CD14-positive monocyte (primary cell): ENCODE measurements at regions not wholly inside any gene's neighbourhood (a gene's known extent, or its start where the extent isn't known, plus 50 kb on each side); places are given as distances from the start of the nearest gene placed in this dataset.

Source experiments
- DNase-seq, 3 donors: peaks; one replicate each; pipeline ENCODE4 v3.0.0-alpha.2; 2011 to 2022
- H2AFZ ChIP-seq: 2 replicates; pipeline ENCODE4 v1.6.0; 2012; ENCODE audit warnings: mild to moderate bottlenecking, low read depth, low read length, inconsistent platforms; ENCODE audit not compliant: insufficient read depth, poor library complexity, severe bottlenecking
- H3K27ac ChIP-seq, 2 donors: 1 replicate in 1 of 2; 2 replicates in 1 of 2; pipeline ENCODE4 v1.5.1; 2012 to 2013; ENCODE audit warnings: low read length in 2 of 2, control low read depth in 1 of 2, inconsistent platforms in 1 of 2, low read depth in 1 of 2, mild to moderate bottlenecking in 1 of 2
- H3K27me3 ChIP-seq, 2 donors: one replicate each; pipeline versions ENCODE4 v1.6.0 to v1.6.1; 2011 to 2013; ENCODE audit warnings: low read length in 2 of 2; ENCODE audit not compliant: control insufficient read depth in 2 of 2, insufficient read depth in 2 of 2
- H3K36me3 ChIP-seq, 2 donors: replicated peaks in 1 of 2; 1 replicate in 1 of 2; 2 replicates in 1 of 2; pipeline versions ENCODE4 v1.5.1 to v1.6.1; 2012 to 2013; ENCODE audit warnings: low read length in 2 of 2, control low read depth in 1 of 2, inconsistent platforms in 1 of 2, mild to moderate bottlenecking in 1 of 2; ENCODE audit not compliant: insufficient read depth in 2 of 2, control insufficient read depth in 1 of 2
- H3K4me1 ChIP-seq, 2 donors: 1 replicate in 1 of 2; 2 replicates in 1 of 2; pipeline versions ENCODE4 v1.5.1 to v1.6.1; 2012 to 2013; ENCODE audit warnings: low read length in 2 of 2, control low read depth in 1 of 2, inconsistent platforms in 1 of 2, mild to moderate bottlenecking in 1 of 2, moderate library complexity in 1 of 2; ENCODE audit not compliant: insufficient read depth in 2 of 2, control insufficient read depth in 1 of 2
- H3K4me2 ChIP-seq: replicated peaks from 2 replicates; pipeline ENCODE3; 2012; ENCODE audit warnings: low read length, moderate library complexity, mild to moderate bottlenecking; ENCODE audit not compliant: poor library complexity, severe bottlenecking; ENCODE audit errors: extremely low read depth
- H3K4me3 ChIP-seq, 3 experiments: fragments of 200-600 bp in 1 of 3; sonication (generic) in 1 of 3; replicated peaks in 1 of 3; 1 replicate in 2 of 3; 2 replicates in 1 of 3; pipeline ENCODE4 v1.5.1; 2011 to 2013; ENCODE audit warnings: low read length in 3 of 3, mild to moderate bottlenecking in 3 of 3, control low read depth in 2 of 3, low read depth in 2 of 3, inconsistent platforms in 1 of 3, moderate library complexity in 1 of 3
- H3K79me2 ChIP-seq: 2 replicates; pipeline ENCODE4 v1.6.0; 2012; ENCODE audit warnings: mild to moderate bottlenecking, control low read depth, inconsistent platforms, low read length, moderate library complexity; ENCODE audit not compliant: insufficient read depth
- H3K9ac ChIP-seq: 2 replicates; pipeline ENCODE4 v1.6.0; 2017; ENCODE audit warnings: low read length, mild to moderate bottlenecking; ENCODE audit not compliant: insufficient read depth, poor library complexity, severe bottlenecking
- H3K9me3 ChIP-seq, 2 donors: replicated peaks in 1 of 2; 1 replicate in 1 of 2; 2 replicates in 1 of 2; pipeline versions ENCODE4 v1.5.1 to v1.6.1; 2012 to 2013; ENCODE audit warnings: low read length in 2 of 2, control low read depth in 1 of 2; ENCODE audit not compliant: control insufficient read depth in 1 of 2, insufficient read depth in 1 of 2
- H4K20me1 ChIP-seq: 2 replicates; pipeline ENCODE4 v1.6.0; 2012; ENCODE audit warnings: mild to moderate bottlenecking, low read length, control low read depth, moderate library complexity; ENCODE audit not compliant: insufficient read depth
- H3K27ac Mint-ChIP-seq, 7 donors: one replicate each; pipeline ENCODE4 v1.8.0; 2020; ENCODE audit warnings: mild to moderate bottlenecking in 7 of 7, mixed read lengths in 7 of 7, moderate library complexity in 6 of 7, inconsistent platforms in 2 of 7
- H3K27me3 Mint-ChIP-seq, 3 donors: one replicate each; pipeline ENCODE4 v1.8.0; 2021 to 2022; ENCODE audit warnings: low read depth in 3 of 3, mild to moderate bottlenecking in 3 of 3, mixed read lengths in 3 of 3, moderate library complexity in 3 of 3, inconsistent platforms in 1 of 3
- H3K36me3 Mint-ChIP-seq, 2 donors: one replicate each; pipeline ENCODE4 v1.8.0; 2020; ENCODE audit warnings: mixed read lengths in 2 of 2, inconsistent platforms in 1 of 2, mild to moderate bottlenecking in 1 of 2
- H3K4me1 Mint-ChIP-seq: one replicate; pipeline ENCODE4 v1.8.0; 2020; ENCODE audit warnings: mild to moderate bottlenecking, mixed read lengths
- H3K4me3 Mint-ChIP-seq, 2 donors: one replicate each; pipeline ENCODE4 v1.8.0; 2020; ENCODE audit warnings: mild to moderate bottlenecking in 2 of 2, mixed read lengths in 2 of 2, moderate library complexity in 1 of 2
- H3K9me3 Mint-ChIP-seq, 7 donors: one replicate each; pipeline ENCODE4 v1.8.0; 2020 to 2022; ENCODE audit warnings: mixed read lengths in 7 of 7, mild to moderate bottlenecking in 6 of 7, moderate library complexity in 6 of 7, inconsistent platforms in 2 of 7
- WGBS: methylation state at CpG from one replicate; pipeline ENCODE4 v1.1.5; 2013; ENCODE audit warnings: missing lambda C conversion rate; ENCODE audit not compliant: insufficient coverage; 5-methylcytosine and 5-hydroxymethylcytosine counted together
- intact Hi-C, 2 donors: fragments of 100-400 bp; cut with micrococcal nuclease; formaldehyde crosslinking; loops; one replicate each; pipeline versions ENCODE4 v1.15.0 to v1.15.1; 2023
- TF ChIP-seq, protein P1 (sequence below): fragments of 200-600 bp; IDR thresholded peaks from one replicate; pipeline ENCODE4 v1.8.0; 2022; ENCODE audit warnings: antibody characterized with exemption, mild to moderate bottlenecking

DNA sequence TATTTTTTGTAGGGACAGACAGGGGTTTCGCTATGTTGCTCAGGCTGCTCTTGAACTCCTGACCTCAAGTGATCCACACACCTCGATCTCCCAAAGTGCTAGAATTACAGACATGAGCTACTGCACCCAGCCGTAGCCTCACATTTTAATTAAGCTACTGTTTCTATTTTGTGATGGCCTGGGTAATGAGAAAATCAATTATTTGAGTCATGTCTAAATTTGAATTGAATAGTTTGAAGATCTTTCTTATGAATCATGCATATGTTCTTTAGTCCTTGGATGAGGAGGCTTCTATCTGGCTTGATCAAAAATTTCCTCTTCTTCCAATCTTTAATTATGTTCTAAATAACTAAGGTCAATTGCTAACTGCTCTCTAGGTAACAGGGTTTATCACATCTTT, 175.0 kb downstream of the REEP3 start:
- intact Hi-C loops = no loop called here
- Histone ChIP-seq H4K20me1 (no peaks in the 10 kb centered on the region), H3K9me3 (no peaks in the 10 kb centered on the region), H3K36me3 (no peaks in the 10 kb centered on the region), H3K4me2 (no peak overlapping the region), H2AFZ (no peak overlapping the region), H3K27ac (no peak overlapping the region), H3K9ac (no peak overlapping the region), H3K27me3 (no peaks in the 10 kb centered on the region), H3K4me1 (peaks cover 40 to 44% of the 10 kb centered on the region in 2 donors), H3K79me2 (no peaks in the 10 kb centered on the region), H3K4me3 (no peak overlapping the region)
- TF ChIP-seq, protein P1, sequence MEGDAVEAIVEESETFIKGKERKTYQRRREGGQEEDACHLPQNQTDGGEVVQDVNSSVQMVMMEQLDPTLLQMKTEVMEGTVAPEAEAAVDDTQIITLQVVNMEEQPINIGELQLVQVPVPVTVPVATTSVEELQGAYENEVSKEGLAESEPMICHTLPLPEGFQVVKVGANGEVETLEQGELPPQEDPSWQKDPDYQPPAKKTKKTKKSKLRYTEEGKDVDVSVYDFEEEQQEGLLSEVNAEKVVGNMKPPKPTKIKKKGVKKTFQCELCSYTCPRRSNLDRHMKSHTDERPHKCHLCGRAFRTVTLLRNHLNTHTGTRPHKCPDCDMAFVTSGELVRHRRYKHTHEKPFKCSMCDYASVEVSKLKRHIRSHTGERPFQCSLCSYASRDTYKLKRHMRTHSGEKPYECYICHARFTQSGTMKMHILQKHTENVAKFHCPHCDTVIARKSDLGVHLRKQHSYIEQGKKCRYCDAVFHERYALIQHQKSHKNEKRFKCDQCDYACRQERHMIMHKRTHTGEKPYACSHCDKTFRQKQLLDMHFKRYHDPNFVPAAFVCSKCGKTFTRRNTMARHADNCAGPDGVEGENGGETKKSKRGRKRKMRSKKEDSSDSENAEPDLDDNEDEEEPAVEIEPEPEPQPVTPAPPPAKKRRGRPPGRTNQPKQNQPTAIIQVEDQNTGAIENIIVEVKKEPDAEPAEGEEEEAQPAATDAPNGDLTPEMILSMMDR = no peak
- H3K27me3 Mint-ChIP-seq = no peaks in the 10 kb centered on the region
- peaks cover 0 to 6% (median 0%) of the 10 kb centered on the region in 7 donors for H3K9me3 Mint-ChIP-seq
- no peaks in the 10 kb centered on the region for H3K36me3 Mint-ChIP-seq
- peaks cover 44% of the 10 kb centered on the region for H3K4me1 Mint-ChIP-seq
- no peak overlapping the region for H3K4me3 Mint-ChIP-seq
- WGBS = 100% methylated on average over 1 of the region's 3 CpGs
- DNase-seq = no peak
- no peak overlapping the region for H3K27ac Mint-ChIP-seq

DNA sequence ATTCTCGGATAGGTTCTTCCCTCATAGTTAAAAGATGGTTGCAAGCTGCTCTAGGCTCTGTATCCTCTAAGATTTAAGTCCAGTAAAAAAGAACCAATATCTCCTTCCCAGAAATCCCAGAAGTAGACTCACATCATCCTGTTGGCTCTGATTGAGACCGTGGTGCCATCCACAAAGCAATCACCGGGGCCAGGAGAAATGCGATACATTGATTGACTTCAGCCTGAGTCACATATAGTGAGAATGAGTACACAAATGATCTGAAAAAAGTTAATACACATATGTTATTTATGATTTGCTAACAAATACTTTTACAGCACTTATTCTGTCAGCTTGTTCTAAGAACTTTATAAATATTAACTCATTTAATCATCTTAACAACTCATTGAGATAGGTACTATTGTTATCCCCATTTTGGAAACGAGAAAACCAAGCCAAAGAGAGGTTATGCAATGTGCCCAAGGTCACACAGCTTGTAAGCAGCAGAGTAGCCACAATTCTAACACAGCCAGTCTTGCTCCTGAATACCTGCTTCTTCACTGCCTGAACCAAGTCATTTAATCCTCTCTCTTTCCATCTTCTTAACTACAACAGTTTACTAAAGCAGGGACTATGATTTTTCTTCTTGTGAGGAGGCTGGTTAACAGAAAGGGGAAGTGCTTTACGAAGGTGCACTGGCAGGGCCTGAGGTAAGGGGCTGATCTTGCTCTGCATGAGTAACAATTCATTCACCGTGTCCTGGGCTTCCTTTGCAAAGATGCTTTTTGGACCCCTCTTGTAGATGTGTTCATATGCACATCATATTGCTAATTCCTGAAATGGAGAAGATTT, 177.0 kb downstream of the REEP3 start:
- peaks cover 0 to 2% (median 0%) of the 10 kb centered on the region in 3 donors for H3K27me3 Mint-ChIP-seq
- Histone ChIP-seq H3K4me2 (no peak overlapping the region), H3K36me3 (no peaks in the 10 kb centered on the region), H3K4me1 (peaks cover 45 to 51% of the 10 kb centered on the region in 2 donors), H3K4me3 (no peak overlapping the region), H3K27ac (peak overlapping the region in 1 of 2 donors; percentile 91), H3K9ac (no peak overlapping the region), H2AFZ (no peak overlapping the region), H4K20me1 (no peaks in the 10 kb centered on the region), H3K27me3 (no peaks in the 10 kb centered on the region), H3K9me3 (no peaks in the 10 kb centered on the region), H3K79me2 (no peaks in the 10 kb centered on the region)
- WGBS = 29% methylated on average over 1 of the region's 7 CpGs
- peak in 2 of 3 donors; percentile 41 to 55 for DNase-seq
- intact Hi-C loops = no loop called here
- H3K27ac Mint-ChIP-seq = peak overlapping the region; percentile 78 to 96 (median 93)
- peaks cover 0 to 6% (median 0%) of the 10 kb centered on the region in 7 donors for H3K9me3 Mint-ChIP-seq
- H3K4me1 Mint-ChIP-seq = peaks cover 52% of the 10 kb centered on the region
- no peaks in the 10 kb centered on the region for H3K36me3 Mint-ChIP-seq
- TF ChIP-seq, protein P1 = no peak
- H3K4me3 Mint-ChIP-seq = no peak overlapping the region
